LNCaP clone FGC (cell line): ENCODE measurements at regions not wholly inside any gene's neighbourhood (a gene's known extent, or its start where the extent isn't known, plus 50 kb on each side); places are given as distances from the start of the nearest gene placed in this dataset.
"Not testable (repeated sequence)": the region's sequence is repeated elsewhere in the genome, so short reads cannot be mapped to it uniquely, and the experiment has no call there.

ENCODE experiments used
- DNase-seq: peaks from one replicate; pipeline ENCODE4 v3.0.0-alpha.2; 2011; ENCODE audit warnings: low read depth
- H3K4me3 ChIP-seq: 2 replicates; pipeline ENCODE4 v1.5.1; 2011; ENCODE audit warnings: mild to moderate bottlenecking, low read depth, low read length, control low read depth
- CTCF ChIP-seq: IDR thresholded peaks from 2 replicates; pipeline ENCODE4 v1.5.1; 2012; ENCODE audit warnings: mild to moderate bottlenecking; ENCODE audit not compliant: control insufficient read depth, insufficient read depth; ENCODE audit errors: extremely low read depth

- TF ChIP-seq CTCF: no peak
- H3K4me3 ChIP-seq: no peak overlapping the region
- no peak for DNase-seq
These were observed 345.7 kb upstream of the MAF start for GRCh38 chr16:79946252-79946651.

GRCh38 chr16:79943736-79944135 lies 343.2 kb upstream of the MAF start:
- no peak for DNase-seq
- no peak overlapping the region for H3K4me3 ChIP-seq
- TF ChIP-seq CTCF: no peak

- no peak for DNase-seq
- TF ChIP-seq CTCF: no peak
- H3K4me3 ChIP-seq: no peak overlapping the region
These were observed 338.0 kb upstream of the MAF start for GRCh38 chr16:79938575-79938974.

- not testable (repeated sequence) for DNase-seq, H3K4me3 ChIP-seq
These were observed 337.1 kb upstream of the MAF start for GRCh38 chr16:79937671-79938070.

- DNase-seq: no peak
- no peak for TF ChIP-seq CTCF
- no peak overlapping the region for H3K4me3 ChIP-seq
These were observed 333.1 kb upstream of the MAF start for GRCh38 chr16:79933603-79934002.

GRCh38 chr16:79932572-79932971 lies 332.0 kb upstream of the MAF start:
- no peak overlapping the region for H3K4me3 ChIP-seq
- TF ChIP-seq CTCF: no peak
- DNase-seq: no peak

- H3K4me3 ChIP-seq: no peak overlapping the region
- TF ChIP-seq CTCF: no peak
- DNase-seq: no peak
These were observed 331.2 kb upstream of the MAF start for GRCh38 chr16:79931721-79932120.

GRCh38 chr16:79929260-79929965 lies 328.9 kb upstream of the MAF start:
- TF ChIP-seq CTCF: no peak
- no peak overlapping the region for H3K4me3 ChIP-seq
- no peak for DNase-seq
